Neuronal stem cell (in vitro differentiated cells): ENCODE measurements at regions not wholly inside any gene's neighbourhood (a gene's known extent, or its start where the extent isn't known, plus 50 kb on each side); places are given as distances from the start of the nearest gene placed in this dataset.

Source experiments
- DNase-seq: peaks from one replicate; pipeline ENCODE4 v3.0.0-alpha.2; 2013; ENCODE audit warnings: low spot score
- H2AFZ ChIP-seq: one replicate; pipeline ENCODE4 v1.6.1; 2013; ENCODE audit warnings: mild to moderate bottlenecking, low read length, inconsistent platforms
- H2AK5ac ChIP-seq: 2 replicates; pipeline ENCODE4 v1.6.1; 2013; ENCODE audit warnings: low read depth, mild to moderate bottlenecking, inconsistent platforms, low read length, moderate library complexity, mixed read lengths
- H2BK120ac ChIP-seq: 2 replicates; pipeline ENCODE4 v1.6.1; 2013; ENCODE audit warnings: low read depth, mild to moderate bottlenecking, inconsistent platforms, low read length, moderate library complexity, mixed read lengths
- H2BK12ac ChIP-seq: one replicate; pipeline ENCODE4 v1.6.1; 2013; ENCODE audit warnings: low read length, inconsistent platforms
- H2BK15ac ChIP-seq: 2 replicates; pipeline ENCODE4 v1.6.1; 2013; ENCODE audit warnings: mild to moderate bottlenecking, low read length, inconsistent platforms, mixed read lengths
- H2BK5ac ChIP-seq: one replicate; pipeline ENCODE4 v1.6.1; 2013; ENCODE audit warnings: inconsistent platforms, mild to moderate bottlenecking, low read length, moderate library complexity
- H3K14ac ChIP-seq: one replicate; pipeline ENCODE4 v1.6.1; 2013; ENCODE audit warnings: low read length, inconsistent platforms
- H3K18ac ChIP-seq: 2 replicates; pipeline ENCODE4 v1.6.1; 2013; ENCODE audit warnings: low read length, inconsistent platforms
- H3K23ac ChIP-seq: 2 replicates; pipeline ENCODE4 v1.6.1; 2013; ENCODE audit warnings: low read depth, mild to moderate bottlenecking, mixed read lengths, low read length, inconsistent platforms; ENCODE audit not compliant: poor library complexity
- H3K27ac ChIP-seq: replicated peaks from 3 replicates; pipeline ENCODE4 v1.5.1; 2013; ENCODE audit warnings: low read length, inconsistent platforms
- H3K27me3 ChIP-seq, 3 experiments: 2 replicates each; pipeline ENCODE4 v1.6.1; 2013; ENCODE audit warnings: low read length in 3 of 3, mild to moderate bottlenecking in 2 of 3, inconsistent platforms in 1 of 3, low read depth in 1 of 3, mixed read lengths in 1 of 3, moderate library complexity in 1 of 3; ENCODE audit not compliant: control insufficient read depth in 3 of 3, insufficient read depth in 3 of 3
- H3K36me3 ChIP-seq, 2 donors: replicated peaks in 1 of 2; 2 replicates each; pipeline ENCODE4 v1.6.1; 2013; ENCODE audit warnings: low read length in 2 of 2; ENCODE audit not compliant: control insufficient read depth in 2 of 2, insufficient read depth in 2 of 2
- H3K4ac ChIP-seq: 2 replicates; pipeline ENCODE4 v1.6.1; 2013; ENCODE audit warnings: inconsistent platforms, mild to moderate bottlenecking, low read length, moderate library complexity
- H3K4me1 ChIP-seq, 2 donors: 1 replicate in 1 of 2; 2 replicates in 1 of 2; pipeline ENCODE4 v1.6.1; 2013; ENCODE audit warnings: low read length in 2 of 2, low read depth in 1 of 2; ENCODE audit not compliant: control insufficient read depth in 2 of 2, insufficient read depth in 1 of 2
- H3K4me2 ChIP-seq: one replicate; pipeline ENCODE4 v1.6.1; 2013; ENCODE audit warnings: mild to moderate bottlenecking, low read length, inconsistent platforms; ENCODE audit not compliant: insufficient read depth, poor library complexity, severe bottlenecking
- H3K4me3 ChIP-seq, 2 donors: 2 replicates each; pipeline ENCODE4 v1.5.1; 2013; ENCODE audit warnings: low read length in 2 of 2, mild to moderate bottlenecking in 2 of 2, inconsistent platforms in 1 of 2, moderate library complexity in 1 of 2
- H3K79me1 ChIP-seq: one replicate; pipeline ENCODE4 v1.6.1; 2013; ENCODE audit warnings: low read depth, mild to moderate bottlenecking, inconsistent platforms, low read length, moderate library complexity
- H3K9ac ChIP-seq: one replicate; pipeline ENCODE4 v1.6.1; 2013; ENCODE audit warnings: mild to moderate bottlenecking, low read depth, low read length, inconsistent platforms; ENCODE audit not compliant: poor library complexity
- H3K9me3 ChIP-seq, 2 donors: replicated peaks in 1 of 2; 2 replicates each; pipeline versions ENCODE3 to v1.6.1; 2013; ENCODE audit warnings: low read length in 2 of 2, mild to moderate bottlenecking in 2 of 2, inconsistent platforms in 1 of 2, low read depth in 1 of 2, mixed read lengths in 1 of 2, moderate library complexity in 1 of 2; ENCODE audit not compliant: control insufficient read depth in 2 of 2, insufficient read depth in 1 of 2
- H4K8ac ChIP-seq: one replicate; pipeline ENCODE4 v1.6.1; 2013; ENCODE audit warnings: low read depth, mild to moderate bottlenecking, inconsistent platforms, low read length, moderate library complexity
- H4K91ac ChIP-seq: one replicate; pipeline ENCODE4 v1.6.1; 2013; ENCODE audit warnings: low read length, low read depth, mild to moderate bottlenecking, inconsistent platforms; ENCODE audit not compliant: poor library complexity
- WGBS, 2 donors: extraction: QIAGEN DNeasy Blood & Tissue Kit; methylation state at CpG; one replicate each; pipeline ENCODE4 v1.1.7; 2013; ENCODE audit warnings: missing lambda C conversion rate in 2 of 2, mixed read lengths in 1 of 2; ENCODE audit not compliant: insufficient read length in 2 of 2, insufficient replicate concordance in 1 of 2; ENCODE audit errors: extremely low coverage in 2 of 2; 5-methylcytosine and 5-hydroxymethylcytosine counted together

- H3K4me3 ChIP-seq: no peak overlapping the region
- H2BK12ac ChIP-seq: no peak overlapping the region
- no peak overlapping the region for H2AK5ac ChIP-seq
- no peak overlapping the region for H3K27ac ChIP-seq
- H3K18ac ChIP-seq: no peak overlapping the region
- H2BK5ac ChIP-seq: no peak overlapping the region
- no peak overlapping the region for H2BK15ac ChIP-seq
- H2AFZ ChIP-seq: no peak overlapping the region
- no peak overlapping the region for H3K9ac ChIP-seq
- no peak overlapping the region for H3K4ac ChIP-seq
- H3K27me3 ChIP-seq: no peaks in the 10 kb centered on the region
- H3K79me1 ChIP-seq: no peaks in the 10 kb centered on the region
- H3K4me1 ChIP-seq: no peaks in the 10 kb centered on the region
- H4K91ac ChIP-seq: no peak overlapping the region
- no peak for DNase-seq
- no peak overlapping the region for H4K8ac ChIP-seq
- no peak overlapping the region for H2BK120ac ChIP-seq
- H3K23ac ChIP-seq: no peak overlapping the region
- H3K9me3 ChIP-seq: no peaks in the 10 kb centered on the region
- no peak overlapping the region for H3K14ac ChIP-seq
- no peaks in the 10 kb centered on the region for H3K36me3 ChIP-seq
- H3K4me2 ChIP-seq: no peak overlapping the region
Observed at GRCh38 chr14:43988989-43989388, 518.1 kb downstream of the FSCB start.

DNA sequence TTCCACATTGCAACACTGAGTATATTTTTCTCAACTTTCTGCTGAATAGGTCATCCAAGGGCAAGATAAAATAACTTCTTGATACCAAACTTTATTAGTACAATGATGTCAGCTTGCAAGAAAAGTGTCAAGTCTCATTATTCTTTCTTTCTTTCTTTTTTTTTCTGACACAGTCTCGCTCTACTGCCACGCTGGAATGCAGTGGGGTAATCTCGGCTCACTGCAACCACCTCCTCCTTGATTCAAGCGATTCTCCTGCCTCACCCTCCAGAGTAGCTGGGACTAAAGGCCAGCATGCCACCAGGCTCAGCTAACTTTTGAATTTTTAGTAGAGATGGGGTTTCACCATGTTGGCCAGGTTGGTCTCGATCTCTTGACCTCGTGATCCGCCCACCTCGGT lies 523.4 kb downstream of the FSCB start:
- no peak overlapping the region for H2AFZ ChIP-seq
- no CpG with 5 or more reads among the region's 8 CpGs for WGBS, 2 donors
- no peak overlapping the region for H3K23ac ChIP-seq
- H3K4me1 ChIP-seq: no peaks in the 10 kb centered on the region
- no peak overlapping the region for H3K4me3 ChIP-seq
- H3K36me3 ChIP-seq: no peaks in the 10 kb centered on the region
- no peak for DNase-seq
- no peak overlapping the region for H4K91ac ChIP-seq
- H3K9ac ChIP-seq: no peak overlapping the region
- H3K79me1 ChIP-seq: no peaks in the 10 kb centered on the region
- no peak overlapping the region for H3K4me2 ChIP-seq
- H3K4ac ChIP-seq: no peak overlapping the region
- no peak overlapping the region for H2BK15ac ChIP-seq
- no peak overlapping the region for H4K8ac ChIP-seq
- no peak overlapping the region for H3K18ac ChIP-seq
- no peak overlapping the region for H2BK12ac ChIP-seq
- H3K27me3 ChIP-seq: no peaks in the 10 kb centered on the region
- H2AK5ac ChIP-seq: no peak overlapping the region
- H2BK120ac ChIP-seq: no peak overlapping the region
- no peak overlapping the region for H3K27ac ChIP-seq
- no peaks in the 10 kb centered on the region for H3K9me3 ChIP-seq
- no peak overlapping the region for H2BK5ac ChIP-seq
- H3K14ac ChIP-seq: no peak overlapping the region

DNA sequence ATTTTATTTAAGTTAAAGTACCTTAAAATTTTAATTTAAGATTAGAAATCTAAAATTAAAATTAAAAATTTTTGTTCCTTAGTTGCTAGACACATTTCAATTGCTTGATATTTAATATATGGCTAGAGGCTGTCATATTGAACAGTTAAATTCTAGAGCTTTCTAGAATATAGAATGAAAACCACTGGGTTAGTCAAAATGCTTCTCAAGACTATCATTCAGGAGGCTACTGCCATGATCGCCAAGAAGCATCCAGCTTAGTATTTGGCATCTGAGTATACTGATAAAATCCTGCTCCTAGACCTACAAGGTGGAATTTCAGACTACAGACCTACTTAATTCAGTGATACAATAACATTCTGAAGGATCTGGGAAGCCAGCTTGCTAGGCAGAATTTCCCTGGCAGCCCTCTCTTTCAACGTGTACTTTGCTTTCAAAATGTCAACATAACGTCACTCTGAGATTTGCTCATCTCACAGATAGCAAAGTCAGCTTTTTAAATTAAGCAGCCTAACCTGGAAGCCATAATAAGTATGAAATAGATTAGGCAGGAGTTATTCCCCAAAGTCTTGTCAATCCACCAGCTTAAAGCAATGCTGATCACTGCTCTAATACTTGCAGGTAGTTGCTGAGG lies 525.8 kb downstream of the FSCB start:
- WGBS, 2 donors: no CpG with 5 or more reads among the region's 3 CpGs
- H3K27ac ChIP-seq: no peak overlapping the region

DNA sequence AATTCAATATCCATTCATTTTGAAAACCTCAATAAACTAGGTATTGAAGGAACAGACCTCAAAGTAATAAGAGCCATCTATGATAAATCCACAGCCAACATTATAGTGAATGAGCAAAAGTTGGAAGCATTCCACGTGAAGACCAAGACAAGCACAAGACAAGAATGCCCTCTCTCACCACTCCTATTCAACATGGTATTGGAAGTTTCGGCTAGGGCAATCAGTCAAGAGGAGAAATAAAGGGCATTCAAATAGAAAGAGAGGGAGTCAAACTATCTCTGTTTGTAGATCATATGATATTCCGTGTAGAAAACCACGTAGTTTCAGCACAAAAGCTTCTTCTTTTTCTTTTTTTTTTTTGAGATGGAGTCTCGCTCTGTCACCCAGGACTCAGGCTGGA lies 550.3 kb downstream of the FSCB start:
- Histone ChIP-seq H4K8ac (no peak overlapping the region), H3K4me3 (no peak overlapping the region), H3K14ac (no peak overlapping the region), H3K9ac (no peak overlapping the region), H2AK5ac (no peak overlapping the region), H3K27ac (no peak overlapping the region), H3K18ac (no peak overlapping the region), H3K4me2 (no peak overlapping the region), H3K23ac (no peak overlapping the region), H2BK5ac (no peak overlapping the region), H3K4me1 (no peaks in the 10 kb centered on the region), H2BK12ac (no peak overlapping the region), H3K27me3 (no peaks in the 10 kb centered on the region), H2BK120ac (no peak overlapping the region), H4K91ac (no peak overlapping the region), H3K4ac (no peak overlapping the region), H3K36me3 (no peaks in the 10 kb centered on the region), H2AFZ (no peak overlapping the region), H3K79me1 (no peaks in the 10 kb centered on the region), H2BK15ac (no peak overlapping the region), H3K9me3 (no peaks in the 10 kb centered on the region)
- DNase-seq: no peak
- no CpG with 5 or more reads among the region's 5 CpGs for WGBS, 2 donors

More for the DNA sequence above, 525.8 kb downstream of the FSCB start:
- Histone ChIP-seq H4K8ac (no peak overlapping the region), H3K23ac (no peak overlapping the region), H3K9me3 (no peaks in the 10 kb centered on the region), H3K27me3 (no peaks in the 10 kb centered on the region), H3K4me2 (no peak overlapping the region), H3K14ac (no peak overlapping the region), H4K91ac (no peak overlapping the region), H3K4me1 (no peaks in the 10 kb centered on the region), H3K4me3 (no peak overlapping the region), H2BK15ac (no peak overlapping the region), H2BK12ac (no peak overlapping the region), H2BK120ac (no peak overlapping the region), H3K79me1 (no peaks in the 10 kb centered on the region), H3K9ac (no peak overlapping the region), H2BK5ac (no peak overlapping the region), H2AFZ (no peak overlapping the region), H3K4ac (no peak overlapping the region), H2AK5ac (no peak overlapping the region), H3K36me3 (no peaks in the 10 kb centered on the region), H3K18ac (no peak overlapping the region)
- no peak for DNase-seq
